CD4-positive, alpha-beta T cell treated with Interleukin-4 for 1 hour (primary cell): ENCODE measurements at regions not wholly inside any gene's neighbourhood (a gene's known extent, or its start where the extent isn't known, plus 50 kb on each side); places are given as distances from the start of the nearest gene placed in this dataset.
"Not testable (repeated sequence)": the region's sequence is repeated elsewhere in the genome, so short reads cannot be mapped to it uniquely, and the experiment has no call there.

Experiments
- DNase-seq, 2 donors: peaks; one replicate each; pipeline ENCODE4 v3.0.0-alpha.2; 2020 to 2022

DNA sequence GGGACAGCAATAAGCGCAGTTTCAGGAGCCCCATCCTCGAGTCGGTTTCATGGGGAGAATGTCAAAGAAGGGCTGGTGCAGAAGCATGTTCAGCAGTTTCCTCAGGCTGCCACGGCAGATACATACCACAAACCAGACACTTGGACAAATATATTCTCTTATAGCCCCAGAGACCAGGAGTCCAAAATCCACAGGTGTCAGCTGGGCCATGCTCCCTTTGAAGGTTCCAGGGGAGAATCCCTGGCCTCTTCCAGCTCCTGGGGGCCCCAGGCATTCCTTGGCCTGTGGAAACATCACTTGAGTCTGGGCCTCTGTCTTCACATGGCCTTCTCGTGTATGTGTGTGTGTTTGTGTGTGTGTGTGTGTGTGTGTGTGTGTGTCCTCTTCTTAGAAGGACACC is 164.1 kb downstream of the UQCRFS1 start:
- no peak for DNase-seq

DNA sequence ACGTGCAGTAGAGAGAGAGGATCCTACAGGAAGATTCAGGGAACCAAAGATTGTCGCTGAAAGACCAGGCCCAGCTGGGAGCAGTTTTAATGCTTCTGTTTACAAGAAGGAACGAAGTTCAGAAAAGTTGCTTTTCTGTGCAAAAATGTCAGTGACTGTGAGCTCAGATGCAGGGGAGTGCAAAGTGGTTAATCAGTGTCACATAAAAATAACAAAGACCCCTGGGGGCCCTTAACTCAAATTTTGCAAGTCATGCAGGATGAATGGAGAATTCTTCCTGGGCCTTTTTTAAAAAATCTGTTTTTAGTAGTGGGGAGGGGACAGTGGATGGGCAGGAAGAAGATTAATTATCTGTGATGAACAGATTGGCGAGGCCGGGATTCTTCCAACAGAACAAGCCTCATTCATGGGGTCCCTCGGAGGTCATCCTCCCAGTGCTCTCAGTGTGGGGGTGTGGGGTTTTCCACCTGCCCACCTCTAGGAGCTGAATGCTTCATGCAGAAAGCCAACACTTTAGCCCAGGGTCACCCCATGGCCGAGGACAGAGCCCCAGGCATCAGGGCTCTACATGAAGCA is 167.2 kb downstream of the UQCRFS1 start:
- DNase-seq = no peak

DNA sequence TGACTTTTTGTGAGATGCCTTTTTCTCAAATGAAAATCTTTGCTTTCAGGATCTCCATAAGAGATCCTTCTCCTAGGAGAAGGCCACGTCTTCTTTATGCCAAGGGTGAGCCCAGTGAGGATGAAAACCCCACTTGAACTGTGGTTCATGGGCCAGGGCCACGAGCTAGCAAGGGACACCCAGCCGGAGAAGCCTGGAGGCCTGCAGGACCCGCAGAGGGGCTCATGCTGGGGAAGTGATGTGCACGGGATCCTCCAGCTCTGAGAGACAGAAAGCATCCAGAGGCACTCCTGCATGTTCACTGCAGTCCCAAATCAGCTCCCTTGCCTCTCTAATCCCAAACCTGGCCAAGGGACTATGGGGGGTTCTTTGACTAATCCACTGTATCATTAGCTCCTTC is 168.9 kb downstream of the UQCRFS1 start:
- DNase-seq = no peak

DNA sequence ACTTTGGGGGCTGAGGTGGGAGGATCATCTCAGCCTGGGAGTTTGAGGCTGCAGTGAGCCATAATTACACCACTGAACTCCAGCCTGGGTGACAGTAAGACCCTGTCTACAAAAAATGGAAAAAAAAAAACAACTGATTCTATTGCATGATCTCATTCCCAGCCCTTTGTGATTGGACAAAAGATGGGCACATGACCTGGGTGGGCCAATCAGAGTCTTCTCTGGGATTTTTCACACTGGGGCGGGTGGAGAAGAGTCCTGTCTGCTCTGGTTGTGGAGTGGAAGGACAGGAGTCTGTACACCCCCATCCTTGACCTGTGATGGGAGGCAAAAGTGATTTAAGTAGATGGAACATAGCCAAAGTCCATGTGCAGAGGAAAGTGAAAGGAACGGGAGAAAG is 170.5 kb downstream of the UQCRFS1 start:
- no peak for DNase-seq

DNA sequence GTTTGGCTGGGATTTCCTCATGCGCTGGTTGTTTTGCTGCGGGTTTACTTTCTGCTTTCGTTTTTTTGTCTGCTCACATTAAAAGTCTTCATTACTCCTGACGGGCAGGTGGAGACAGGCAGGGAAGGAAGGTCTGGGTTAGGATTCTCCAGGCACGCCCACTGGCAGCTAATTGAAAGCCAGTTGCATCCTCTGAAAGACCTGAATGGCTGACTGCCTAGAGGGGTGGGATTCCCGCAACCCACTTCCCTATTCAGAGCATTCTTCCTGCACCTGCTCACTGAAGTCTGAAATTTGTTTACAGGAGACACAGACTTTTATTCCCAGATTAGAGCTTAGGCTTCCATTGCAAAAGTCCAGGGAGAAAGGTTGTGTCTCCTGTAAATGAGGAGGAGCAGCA is 172.0 kb downstream of the UQCRFS1 start:
- no peak for DNase-seq

DNA sequence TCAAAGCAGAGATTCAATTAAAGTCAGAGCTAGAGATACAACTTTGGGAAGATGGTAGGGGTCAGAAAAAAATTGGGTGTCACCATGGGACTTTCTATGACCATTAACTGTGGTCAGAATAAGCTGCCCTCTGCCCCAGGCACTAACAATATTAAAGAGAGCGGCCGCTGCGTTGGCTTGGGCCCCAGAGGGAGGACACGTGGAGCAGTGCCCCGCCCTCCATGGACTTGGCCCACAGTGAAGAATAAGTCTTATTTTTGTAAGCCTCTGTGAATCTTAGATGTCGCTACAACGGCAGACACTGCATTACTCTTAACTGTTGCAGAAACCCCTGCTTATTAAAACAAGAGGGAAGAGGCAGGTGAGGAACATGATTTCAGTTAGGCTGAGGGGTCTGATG is 172.7 kb downstream of the UQCRFS1 start:
- DNase-seq = no peak

DNA sequence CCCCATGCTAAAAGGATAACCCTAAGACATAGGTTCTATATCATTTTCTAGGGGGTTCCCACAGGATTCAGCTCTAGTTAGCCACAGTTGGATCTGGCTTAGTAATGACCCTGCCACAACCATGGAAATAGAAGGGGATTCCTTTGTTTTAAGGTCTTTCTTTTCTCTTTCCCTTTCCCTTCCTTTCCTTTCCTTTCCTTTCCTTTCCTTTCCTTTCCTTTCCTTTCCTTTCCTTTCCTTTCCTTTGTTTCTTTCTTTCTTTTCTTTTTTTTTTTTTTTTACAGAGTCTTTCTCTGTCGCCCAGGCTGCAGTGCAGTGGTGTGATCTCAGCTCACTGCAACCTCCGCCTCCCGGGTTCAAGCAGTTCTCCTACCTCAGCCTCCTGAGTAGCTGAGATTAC is 173.9 kb downstream of the UQCRFS1 start:
- not testable (repeated sequence) for DNase-seq

DNA sequence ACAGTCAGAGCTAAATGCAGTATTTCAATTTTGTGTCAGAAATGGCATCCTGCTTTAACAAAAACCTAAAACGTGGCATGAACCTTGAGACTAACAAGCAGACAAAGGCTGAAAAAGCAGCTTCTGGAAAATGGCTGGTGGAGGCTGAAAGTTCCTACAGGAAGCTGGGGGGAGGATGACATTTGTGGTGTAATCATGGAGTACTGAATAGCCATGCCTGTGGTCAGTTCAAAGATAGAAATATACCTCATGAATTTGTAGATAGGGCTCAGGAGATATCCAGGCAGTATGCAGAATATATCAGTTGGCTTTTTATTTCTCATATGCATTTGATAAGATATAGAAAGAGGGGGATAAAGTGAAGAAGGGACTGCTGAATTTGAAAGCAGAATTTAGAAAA is 181.7 kb downstream of the UQCRFS1 start:
- DNase-seq = no peak

DNA sequence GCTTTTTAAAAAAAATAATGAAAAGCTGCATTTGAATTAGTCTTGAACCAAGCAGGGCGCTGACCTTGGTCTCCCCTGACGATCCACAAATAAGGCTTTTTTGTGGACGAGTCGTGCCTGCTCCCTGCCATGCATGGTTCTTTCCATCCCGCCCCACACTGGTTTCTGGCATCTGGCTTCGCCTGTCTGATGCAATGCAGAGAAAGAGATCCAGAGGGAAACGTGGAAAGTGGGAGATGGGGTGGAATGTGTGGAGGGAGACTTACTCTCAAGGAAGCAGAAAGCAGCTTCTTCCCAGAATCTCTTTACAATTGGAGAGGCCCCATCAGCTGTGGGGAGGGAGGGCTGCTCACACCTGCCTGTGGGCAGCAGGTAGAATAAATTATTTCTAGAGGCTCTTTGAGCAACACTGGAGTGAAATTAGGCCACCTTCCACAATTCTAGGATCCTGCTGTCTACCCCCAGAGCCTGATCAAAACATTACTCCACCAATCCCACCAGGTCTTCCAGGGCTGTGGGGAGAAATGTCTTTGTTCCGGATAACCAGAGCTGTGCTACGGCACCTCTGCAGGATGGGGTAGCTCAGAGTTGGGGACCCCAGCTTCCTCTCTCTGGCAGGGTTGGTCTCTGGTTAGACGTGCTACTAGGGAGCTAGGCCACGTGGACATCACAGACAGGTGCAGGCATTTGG is 183.5 kb downstream of the UQCRFS1 start:
- DNase-seq = no peak

DNA sequence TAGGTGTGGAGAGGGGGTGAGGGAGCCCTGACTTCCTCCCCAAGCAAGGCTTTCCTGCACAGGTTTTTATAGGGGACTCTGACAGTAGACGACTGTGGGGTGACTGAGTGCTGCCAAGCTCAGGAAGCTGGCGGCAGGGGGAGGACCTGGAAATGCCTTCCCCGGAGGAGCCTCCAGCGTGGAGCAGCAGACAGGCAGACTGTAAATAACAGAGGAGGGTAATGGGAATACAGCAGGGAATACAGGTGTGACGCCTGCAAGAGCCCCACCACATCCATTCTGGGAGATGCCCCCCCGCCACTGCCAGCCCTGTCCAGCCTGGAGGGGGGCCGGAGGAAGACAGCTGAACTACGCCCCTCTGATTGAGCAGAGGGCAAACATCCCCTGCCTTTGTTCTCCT is 190.4 kb downstream of the UQCRFS1 start:
- DNase-seq = no peak

DNA sequence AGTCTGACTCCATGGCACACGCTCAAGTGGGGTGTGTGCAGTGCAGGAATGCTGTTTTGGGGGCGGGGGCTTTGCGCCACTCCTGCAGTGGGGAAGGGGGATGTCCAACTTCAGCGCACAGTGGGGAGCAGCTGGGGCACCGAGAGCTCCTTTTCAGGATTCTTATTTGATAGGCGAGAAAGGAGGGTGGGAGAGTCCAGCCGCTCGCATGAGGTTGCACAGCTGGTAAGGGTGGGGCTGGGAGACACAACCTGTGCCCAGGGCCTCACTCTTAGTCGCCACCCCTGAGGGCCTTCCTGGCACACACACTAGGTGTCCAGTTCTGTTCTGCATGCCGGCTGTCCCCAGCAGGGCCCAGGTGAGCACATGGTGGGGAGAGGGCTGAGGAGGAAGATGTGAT is 190.8 kb downstream of the UQCRFS1 start:
- DNase-seq = no peak

DNA sequence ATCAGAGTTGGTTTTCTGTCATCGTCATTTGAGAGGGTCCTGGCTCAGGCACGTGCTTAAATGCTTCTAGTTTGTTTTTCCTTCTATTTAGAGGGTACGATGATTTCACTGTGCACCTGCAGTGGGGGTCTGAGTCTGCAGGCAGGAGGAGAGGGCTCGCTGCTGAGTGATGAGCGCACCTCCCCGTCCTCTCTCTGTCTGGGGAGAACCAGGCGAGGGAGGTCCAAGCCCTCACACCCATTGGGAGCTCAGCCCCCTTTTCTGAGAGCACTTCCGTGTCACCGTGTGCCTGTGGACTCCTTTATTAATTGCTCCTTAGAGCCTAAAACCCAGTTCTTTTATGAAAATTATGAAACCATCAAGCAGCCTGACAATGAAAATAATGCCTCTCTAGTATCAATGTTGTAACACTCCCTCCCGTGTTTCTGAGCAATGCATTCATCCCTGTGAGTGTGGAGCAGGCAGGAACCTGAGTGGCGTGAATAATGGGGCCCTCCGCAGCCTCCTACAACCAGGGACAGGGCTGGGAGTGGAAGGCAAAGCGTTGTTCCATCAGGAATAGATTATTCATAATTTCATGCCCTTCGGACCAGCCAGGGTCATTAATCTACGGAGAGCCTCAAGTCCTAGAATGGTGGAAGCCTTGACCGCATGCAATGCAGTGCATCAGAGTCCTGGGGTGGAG is 191.6 kb downstream of the UQCRFS1 start:
- no peak for DNase-seq

DNA sequence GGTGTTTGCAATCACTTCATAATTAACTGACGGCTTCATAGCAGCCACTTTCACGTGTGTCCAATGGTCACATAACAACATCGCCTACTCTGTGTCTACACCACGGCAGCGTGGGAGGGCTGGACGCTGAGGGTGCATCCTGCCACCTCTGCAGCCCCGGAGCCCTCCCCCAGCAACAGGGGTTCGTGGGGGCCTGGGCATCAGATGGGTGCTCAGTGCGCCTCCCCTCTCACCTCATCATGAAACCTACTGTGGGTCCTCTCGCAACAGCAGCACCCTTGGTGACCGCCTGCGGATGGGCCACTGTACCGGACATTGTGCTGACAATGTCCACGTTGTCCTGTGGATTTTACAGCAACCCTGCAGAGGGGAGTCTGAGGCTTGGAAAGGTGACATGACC is 193.5 kb downstream of the UQCRFS1 start:
- DNase-seq = no peak

DNA sequence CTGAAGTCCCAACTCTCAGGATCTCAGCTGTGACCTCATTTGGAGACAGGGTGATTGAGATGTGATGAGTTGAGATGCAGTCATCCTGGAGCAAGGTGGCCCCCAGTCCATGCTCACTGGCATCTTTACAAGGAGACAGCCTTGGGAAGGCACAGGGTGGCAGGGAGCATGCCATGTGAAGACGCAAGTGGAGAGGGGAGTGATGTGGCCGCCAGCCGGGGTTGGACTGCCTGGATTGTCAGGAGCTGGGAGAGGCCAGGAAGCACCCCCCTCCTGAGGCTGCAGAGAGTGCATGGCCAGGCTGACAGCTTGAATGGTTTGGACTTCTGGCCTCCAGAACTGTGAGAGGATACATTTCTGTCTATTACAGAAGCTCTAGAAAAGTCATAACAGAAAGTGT is 194.4 kb downstream of the UQCRFS1 start:
- DNase-seq = no peak

DNA sequence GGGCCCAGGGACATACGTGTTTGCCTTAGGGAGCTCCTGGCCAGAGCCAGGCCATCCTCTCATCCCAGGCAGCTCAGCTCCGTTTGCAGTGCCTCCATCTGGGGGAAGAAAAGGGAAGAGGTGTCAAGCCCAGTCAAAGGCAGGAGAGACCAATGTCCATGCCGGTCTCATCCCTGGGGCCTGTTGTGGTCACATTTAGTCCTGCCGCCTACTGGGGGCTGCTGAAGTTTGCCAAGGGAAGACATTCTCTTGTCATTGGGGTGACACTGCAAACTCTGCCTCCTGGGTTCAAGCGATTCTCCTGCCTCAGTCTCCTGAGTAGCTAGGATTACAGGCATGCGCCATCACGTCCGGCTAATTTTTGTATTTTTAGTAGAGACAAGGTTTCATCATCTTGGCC is 195.2 kb downstream of the UQCRFS1 start:
- no peak for DNase-seq

DNA sequence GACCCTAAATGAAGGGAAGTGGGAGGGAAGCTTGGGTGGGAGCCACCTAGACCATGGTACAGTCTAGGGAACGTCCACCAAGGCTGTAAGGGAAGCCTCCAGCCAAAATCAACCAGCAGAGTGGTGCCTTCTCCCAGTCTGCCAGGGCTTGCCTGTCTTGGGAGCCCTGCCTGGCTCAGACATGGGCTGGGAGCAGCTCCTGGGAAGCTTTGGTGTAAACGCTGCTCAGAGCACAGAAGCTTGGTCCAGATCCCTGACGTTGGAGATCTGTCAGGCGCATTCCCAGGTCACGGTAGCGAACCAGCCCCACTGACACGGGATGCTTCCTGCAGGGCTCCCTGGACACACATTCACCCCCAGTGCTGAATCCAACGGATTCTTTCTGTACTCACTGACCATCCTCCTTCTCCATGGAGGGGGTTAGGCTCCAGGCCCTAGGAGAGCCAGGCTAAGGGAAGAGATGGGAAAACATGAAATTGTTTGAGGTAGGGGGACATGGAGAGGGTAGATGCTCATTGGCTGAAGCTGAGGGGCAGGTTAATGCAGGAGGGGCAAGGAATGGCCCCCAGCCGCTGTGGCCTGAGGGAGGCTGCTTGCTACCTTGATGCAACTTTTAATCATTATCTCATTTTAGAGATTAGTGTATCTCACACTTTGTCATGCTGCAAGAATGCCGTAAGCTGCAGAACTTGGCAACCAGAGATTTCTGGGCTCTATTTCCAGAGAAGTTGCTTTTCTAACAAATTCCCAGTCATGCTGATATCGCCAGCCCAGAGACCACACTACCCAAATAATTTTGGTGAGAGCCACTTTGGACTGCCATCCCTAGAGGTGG is 195.8 kb downstream of the UQCRFS1 start:
- no peak for DNase-seq

DNA sequence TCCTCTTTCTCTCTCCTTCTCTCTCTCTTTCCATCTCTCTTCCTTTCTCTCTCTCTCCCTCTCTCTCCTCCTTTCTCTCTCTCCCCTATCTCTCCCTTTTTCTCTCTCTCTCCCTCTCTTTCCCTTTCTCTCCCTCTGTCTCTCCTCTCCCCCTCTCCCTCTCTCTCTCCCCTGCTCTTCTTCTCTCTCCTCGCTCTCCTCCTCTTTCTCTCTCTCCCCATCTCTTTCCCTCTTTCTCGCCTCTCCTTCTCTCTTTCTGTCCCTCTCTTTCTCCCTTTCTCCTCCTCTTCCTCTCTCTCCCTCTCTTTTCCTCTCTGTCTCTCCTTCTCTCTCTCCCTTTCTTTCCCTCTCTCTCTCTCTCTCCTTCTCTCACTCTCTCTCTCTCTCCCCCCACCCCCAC is 196.6 kb downstream of the UQCRFS1 start:
- DNase-seq = no peak

DNA sequence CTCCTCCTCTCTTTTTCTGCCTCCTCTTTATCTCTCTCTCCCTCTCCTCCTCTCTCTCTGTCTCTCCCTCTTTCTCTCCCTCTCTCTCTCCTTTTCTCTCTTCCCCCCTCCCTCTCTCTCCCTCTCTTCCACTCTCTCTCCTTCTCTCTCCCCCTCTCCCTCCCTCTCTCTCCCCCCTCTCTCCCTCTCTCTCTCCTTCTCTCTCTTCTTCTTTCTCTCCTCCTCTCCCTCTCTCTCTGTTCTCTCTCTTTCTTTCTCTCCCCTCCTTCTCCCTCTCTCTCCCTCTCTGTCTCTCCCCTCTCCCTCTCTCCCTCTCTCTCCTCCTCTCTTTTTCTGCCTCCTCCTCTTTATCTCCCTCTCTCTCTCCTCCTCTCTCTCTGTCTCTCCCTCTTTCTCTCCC is 197.4 kb downstream of the UQCRFS1 start:
- DNase-seq = no peak

DNA sequence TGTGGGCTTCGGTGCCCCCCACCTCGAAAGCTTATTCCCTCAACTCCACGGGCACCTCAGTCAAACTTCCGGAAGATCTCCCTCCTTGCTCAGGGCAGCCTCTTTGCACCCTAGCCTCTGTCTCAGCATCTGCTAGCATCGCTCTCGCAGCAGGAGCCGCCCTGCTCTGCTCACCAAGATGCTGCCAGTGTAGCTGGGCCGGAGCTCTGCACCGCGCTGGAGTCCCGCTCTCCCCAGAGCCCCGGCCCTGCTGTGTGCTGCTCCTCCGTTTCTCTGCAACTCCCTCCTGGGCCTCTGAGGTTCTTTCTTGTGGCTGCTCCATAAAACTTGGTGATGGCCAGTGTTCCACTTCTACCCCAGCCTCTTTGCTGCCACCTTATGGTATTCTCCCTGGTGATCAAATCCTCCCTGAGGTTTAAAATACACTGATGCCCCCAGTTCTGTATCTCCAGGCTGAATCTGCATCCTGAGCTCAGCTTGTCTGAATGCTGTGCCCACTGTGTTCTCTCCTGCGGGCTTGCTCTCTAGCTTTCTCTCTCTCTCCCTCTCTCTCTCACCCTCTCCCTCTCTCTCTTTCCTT is 198.0 kb downstream of the UQCRFS1 start:
- no peak for DNase-seq

DNA sequence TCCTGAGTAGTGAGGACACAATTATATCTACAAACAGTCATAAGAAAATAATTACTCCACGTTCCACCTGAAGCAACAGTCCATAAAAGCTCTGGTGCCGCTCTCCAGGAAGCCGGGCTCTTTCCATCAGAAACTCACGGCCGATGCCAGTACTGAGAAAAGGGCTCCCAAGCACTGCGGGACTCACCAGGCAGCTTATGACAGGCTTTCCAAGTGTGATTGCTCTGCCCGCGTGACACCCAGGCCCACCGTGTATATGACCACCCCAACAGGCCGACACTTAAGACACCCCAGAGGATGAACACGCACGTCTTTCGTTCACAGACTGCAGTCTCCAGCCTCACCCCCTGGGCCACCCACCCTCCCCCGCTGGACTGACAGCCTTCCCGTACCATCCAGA is 199.0 kb downstream of the UQCRFS1 start:
- DNase-seq = no peak

DNA sequence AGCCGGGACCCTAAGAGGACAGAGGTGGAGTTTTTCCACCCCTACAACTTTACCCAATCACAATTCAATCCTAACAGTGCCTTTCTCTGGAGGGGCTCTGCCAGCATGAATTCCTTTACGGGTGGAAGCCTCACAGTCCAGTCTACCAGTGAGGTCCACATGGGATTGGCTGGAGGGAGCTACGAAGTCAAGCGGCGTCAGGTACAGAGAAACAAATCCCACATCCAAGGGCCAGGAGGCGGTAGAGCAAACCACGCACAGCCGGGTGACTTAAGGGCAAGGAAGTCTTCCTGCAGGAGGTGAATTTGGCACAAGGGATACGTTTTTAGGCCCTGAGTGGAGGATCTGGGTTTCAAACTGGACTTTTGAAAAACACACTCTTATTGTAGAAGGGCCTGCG is 199.6 kb downstream of the UQCRFS1 start:
- DNase-seq = no peak

DNA sequence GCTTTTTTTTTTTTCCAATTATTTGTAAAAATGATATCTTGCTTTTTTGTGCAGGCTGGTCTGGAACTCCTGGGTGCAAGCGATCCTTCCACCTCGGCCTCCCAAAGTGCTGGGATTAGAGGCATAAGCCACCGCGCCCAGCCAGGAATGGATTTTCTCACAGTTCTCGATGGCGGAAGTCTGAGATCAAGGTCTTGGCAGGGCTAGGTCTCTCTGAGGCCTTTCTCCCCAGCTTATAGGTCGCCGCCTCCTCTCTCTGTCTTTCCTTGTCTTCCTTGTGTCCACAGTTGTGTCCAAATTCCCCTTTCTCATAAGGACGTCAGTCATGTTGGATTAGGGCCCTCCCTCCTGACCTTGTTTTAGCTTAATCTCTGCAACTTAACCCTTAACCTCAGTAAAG is 200.5 kb downstream of the UQCRFS1 start:
- no peak for DNase-seq

DNA sequence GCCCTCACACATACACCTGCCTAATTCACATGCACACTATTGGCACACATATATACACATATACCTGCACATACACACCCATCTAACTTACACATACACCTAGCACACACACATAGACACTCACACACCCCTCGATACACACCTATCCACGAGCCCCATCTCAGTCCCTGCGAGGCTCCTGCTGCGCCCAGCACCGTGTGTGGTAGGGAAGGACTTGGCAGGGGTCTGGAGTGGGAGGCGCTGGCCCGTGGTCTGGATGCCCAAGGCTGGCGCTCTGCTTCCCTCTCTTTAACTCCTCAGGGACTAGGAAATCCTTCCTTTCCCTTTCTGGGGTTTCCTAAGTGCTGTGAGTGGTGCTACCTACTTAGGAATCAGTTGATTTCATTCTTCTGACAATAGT is 202.7 kb downstream of the UQCRFS1 start:
- no peak for DNase-seq
